VCaP (cell line): ENCODE measurements at regions not wholly inside any gene's neighbourhood (a gene's known extent, or its start where the extent isn't known, plus 50 kb on each side); places are given as distances from the start of the nearest gene placed in this dataset.

Experiments used
- H3K27ac ChIP-seq: fragments of 450-650 bp; 2 replicates; pipeline ENCODE4 v1.5.1; 2017
- CTCF ChIP-seq: fragments of 450-650 bp; conservative IDR thresholded peaks from 2 replicates; pipeline ENCODE4 v1.5.1; 2017; ENCODE audit warnings: mild to moderate bottlenecking, moderate library complexity

- TF ChIP-seq CTCF: no peak
- H3K27ac ChIP-seq: no peak overlapping the region
Measured at GRCh38 chr9:6072453-6072852, 57.0 kb upstream of the RANBP6 start.

DNA sequence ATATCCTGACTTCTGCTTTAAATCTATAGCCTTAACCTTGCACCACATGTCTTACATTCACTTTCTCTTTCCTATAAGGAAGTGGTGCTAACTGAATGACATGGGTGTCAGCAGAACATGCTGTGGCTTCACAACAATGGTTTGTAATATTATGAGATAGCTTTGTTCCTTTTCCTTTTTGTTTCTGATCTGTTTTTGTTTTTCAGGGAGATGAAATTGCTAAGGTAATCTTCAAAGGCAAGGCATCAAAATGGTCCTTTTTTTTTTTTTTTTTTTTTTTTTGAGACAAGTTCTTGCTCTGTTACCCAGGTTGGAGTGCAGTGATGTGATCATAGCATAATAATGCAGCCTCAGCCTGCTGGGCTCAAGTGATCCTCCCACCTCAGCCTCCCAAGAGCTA is 53.6 kb upstream of the RANBP6 start:
- no peak overlapping the region for H3K27ac ChIP-seq
- no peak for TF ChIP-seq CTCF

DNA sequence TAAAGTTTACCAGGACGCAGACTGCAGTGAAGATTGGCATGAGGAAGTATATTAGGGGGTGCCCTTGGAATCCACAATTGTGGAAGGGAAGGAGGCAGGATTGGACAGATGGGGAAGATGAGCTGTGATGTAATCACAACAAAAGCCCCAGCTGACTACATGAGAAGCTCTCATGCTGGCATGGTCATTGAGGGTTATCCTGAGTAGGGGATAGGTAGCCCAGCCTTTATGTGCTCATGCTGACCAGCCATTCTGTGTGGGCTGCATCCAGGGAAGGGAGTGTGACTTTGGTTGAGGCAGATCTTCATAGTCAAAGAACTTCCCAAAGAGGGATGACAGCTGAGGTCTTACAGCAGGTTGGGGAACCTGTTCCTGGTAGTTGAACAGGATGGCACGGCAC is 52.0 kb upstream of the RANBP6 start:
- no peak for TF ChIP-seq CTCF
- H3K27ac ChIP-seq: no peak overlapping the region
